OCI-LY7 (cell line): ENCODE measurements at regions not wholly inside any gene's neighbourhood (a gene's known extent, or its start where the extent isn't known, plus 50 kb on each side); places are given as distances from the start of the nearest gene placed in this dataset.

ENCODE experiments used
- BruUV-seq: library from RNA; stranded (reverse); fragments of 400-500 nt; replicated peaks from 2 replicates; lab custom pipeline; 2021; lab: Mats Ljungman, UMichigan
- CTCF ChIA-PET: fragments of 300-600 bp; sonication (Branson Sonifier 250); formaldehyde crosslinking; loops from one replicate; lab custom pipeline; 2022; ENCODE audit warnings: antibody characterized with exemption; ENCODE audit not compliant: unreplicated experiment; lab: Charles Lee
- POLR2A ChIA-PET: fragments of 300-600 bp; sonication (Branson Sonifier 250); formaldehyde crosslinking; loops from one replicate; lab custom pipeline; 2022; ENCODE audit warnings: antibody characterized with exemption; lab: Charles Lee
- DNase-seq: peaks from one replicate; pipeline ENCODE4 v3.0.0-alpha.2; 2015; ENCODE audit warnings: low spot score
- H2AFZ ChIP-seq: fragments of 200-600 bp; sonication (generic), shearing (Covaris generic); 2 replicates; pipeline ENCODE4 v1.6.1; 2014; ENCODE audit warnings: mild to moderate bottlenecking, antibody characterized with exemption, low read length, moderate library complexity
- H3K27ac ChIP-seq: fragments of 200-600 bp; sonication (generic); 2 replicates; pipeline ENCODE4 v1.5.1; 2014; ENCODE audit warnings: mixed run types, low read depth, mild to moderate bottlenecking, moderate library complexity, low read length, inconsistent platforms; ENCODE audit not compliant: poor library complexity, severe bottlenecking
- H3K36me3 ChIP-seq: fragments of 200-600 bp; sonication (generic); 2 replicates; pipeline ENCODE4 v1.6.1; 2014; ENCODE audit warnings: mild to moderate bottlenecking, antibody characterized with exemption, low read length, moderate library complexity, mixed read lengths; ENCODE audit not compliant: insufficient read depth
- H3K4me1 ChIP-seq: fragments of 200-600 bp; sonication (generic); 2 replicates; pipeline ENCODE4 v1.5.1; 2014; ENCODE audit warnings: mild to moderate bottlenecking, low read length; ENCODE audit not compliant: insufficient read depth, poor library complexity, severe bottlenecking
- H3K4me2 ChIP-seq: fragments of 200-600 bp; sonication (generic); 2 replicates; pipeline ENCODE4 v1.6.1; 2014; ENCODE audit warnings: mild to moderate bottlenecking, low read length
- H3K4me3 ChIP-seq: fragments of 200-600 bp; sonication (generic); 2 replicates; pipeline ENCODE4 v1.5.1; 2014; ENCODE audit warnings: mild to moderate bottlenecking, low read depth, low read length; ENCODE audit not compliant: poor library complexity, severe bottlenecking
- H3K79me2 ChIP-seq: fragments of 200-600 bp; sonication (generic); 2 replicates; pipeline ENCODE4 v1.6.1; 2016; ENCODE audit warnings: low read depth, mild to moderate bottlenecking, low read length, moderate library complexity, mixed read lengths; ENCODE audit not compliant: insufficient read depth
- H3K9me2 ChIP-seq: fragments of 200-600 bp; sonication (generic); 2 replicates; pipeline ENCODE4 v1.6.1; 2016; ENCODE audit warnings: mild to moderate bottlenecking, low read length, mixed read lengths; ENCODE audit not compliant: insufficient read depth
- H3K9me3 ChIP-seq: fragments of 200-600 bp; sonication (generic); 2 replicates; pipeline ENCODE4 v1.6.1; 2014; ENCODE audit warnings: mild to moderate bottlenecking, mixed run types, low read length, mixed read lengths
- H4K20me1 ChIP-seq: fragments of 200-600 bp; sonication (generic); 2 replicates; pipeline ENCODE4 v1.6.1; 2014; ENCODE audit warnings: mild to moderate bottlenecking, antibody characterized with exemption, low read length, moderate library complexity, mixed read lengths; ENCODE audit not compliant: insufficient read depth
- EZH2phosphoT487 ChIP-seq: fragments of 200-600 bp; sonication (generic); IDR thresholded peaks from 2 replicates; pipeline ENCODE4 v1.6.1; 2018; ENCODE audit warnings: low read depth, borderline replicate concordance, mild to moderate bottlenecking, mixed run types, antibody characterized with exemption, low read length, moderate library complexity, mixed read lengths
- intact Hi-C: fragments of 100-400 bp; cut with micrococcal nuclease; formaldehyde crosslinking; loops from one replicate; pipeline ENCODE4 v1.10.0; 2022; ENCODE audit not compliant: unreplicated experiment
- TF ChIP-seq, protein P1 (sequence below): fragments of 200-600 bp; sonication (generic); conservative IDR thresholded peaks from 2 replicates; pipeline ENCODE4 v1.5.1; 2014; ENCODE audit warnings: mild to moderate bottlenecking, antibody characterized with exemption, low read length, moderate library complexity, mixed read lengths

DNA sequence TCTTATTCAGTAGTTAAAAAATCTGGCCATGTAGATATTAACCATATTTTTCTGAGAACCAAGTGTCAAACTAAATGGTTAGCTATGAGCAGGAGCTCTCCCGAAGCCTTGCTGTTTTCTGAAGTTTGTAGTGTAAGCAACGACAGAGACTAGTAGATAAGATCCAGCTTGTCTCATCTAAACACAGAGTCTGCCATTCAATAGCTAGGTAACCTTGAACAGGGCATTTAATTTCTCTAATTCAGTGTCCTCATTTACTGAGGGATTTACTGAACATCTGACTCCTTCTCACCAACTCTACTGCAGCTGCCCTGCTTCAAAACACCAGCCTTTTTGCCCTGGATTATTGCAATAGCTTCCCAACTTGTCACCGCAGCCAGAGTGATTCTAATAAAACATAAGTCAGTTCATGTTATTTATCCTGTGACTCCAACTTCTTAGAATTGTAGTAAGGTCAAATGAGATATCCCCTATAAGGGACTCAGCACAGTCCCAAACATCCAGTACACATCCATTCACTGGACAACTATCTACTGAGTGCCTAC lies 337.0 kb downstream of the PLK2 start:
- CTCF ChIA-PET = no interaction called here

DNA sequence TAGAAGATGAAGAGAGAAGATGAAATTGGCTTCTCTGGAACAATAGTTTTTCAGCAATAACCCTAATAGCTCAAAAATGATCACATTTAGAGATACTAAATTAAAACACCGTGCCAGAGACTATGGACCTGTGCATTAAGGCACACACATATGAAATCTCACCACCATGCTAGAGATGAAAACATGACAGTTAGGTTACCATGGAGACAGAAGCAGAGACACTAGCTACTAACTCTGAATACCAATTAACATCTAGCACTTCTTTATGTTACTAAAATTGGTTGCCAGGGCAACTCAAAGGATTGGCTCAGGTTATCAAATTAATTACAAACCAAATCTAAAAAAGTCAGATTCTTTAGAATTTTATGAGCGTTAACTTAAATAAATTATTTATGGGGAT lies 337.7 kb downstream of the PLK2 start:
- Histone ChIP-seq H3K79me2 (no peaks in the 10 kb centered on the region), H3K4me3 (no peak overlapping the region), H3K36me3 (no peaks in the 10 kb centered on the region), H3K9me3 (no peaks in the 10 kb centered on the region), H3K9me2 (no peaks in the 10 kb centered on the region), H4K20me1 (no peaks in the 10 kb centered on the region), H3K4me1 (no peaks in the 10 kb centered on the region), H3K4me2 (no peak overlapping the region), H3K27ac (no peak overlapping the region), H2AFZ (no peak overlapping the region)
- DNase-seq = no peak
- TF ChIP-seq EZH2phosphoT487 = no peak
- TF ChIP-seq, protein P1, sequence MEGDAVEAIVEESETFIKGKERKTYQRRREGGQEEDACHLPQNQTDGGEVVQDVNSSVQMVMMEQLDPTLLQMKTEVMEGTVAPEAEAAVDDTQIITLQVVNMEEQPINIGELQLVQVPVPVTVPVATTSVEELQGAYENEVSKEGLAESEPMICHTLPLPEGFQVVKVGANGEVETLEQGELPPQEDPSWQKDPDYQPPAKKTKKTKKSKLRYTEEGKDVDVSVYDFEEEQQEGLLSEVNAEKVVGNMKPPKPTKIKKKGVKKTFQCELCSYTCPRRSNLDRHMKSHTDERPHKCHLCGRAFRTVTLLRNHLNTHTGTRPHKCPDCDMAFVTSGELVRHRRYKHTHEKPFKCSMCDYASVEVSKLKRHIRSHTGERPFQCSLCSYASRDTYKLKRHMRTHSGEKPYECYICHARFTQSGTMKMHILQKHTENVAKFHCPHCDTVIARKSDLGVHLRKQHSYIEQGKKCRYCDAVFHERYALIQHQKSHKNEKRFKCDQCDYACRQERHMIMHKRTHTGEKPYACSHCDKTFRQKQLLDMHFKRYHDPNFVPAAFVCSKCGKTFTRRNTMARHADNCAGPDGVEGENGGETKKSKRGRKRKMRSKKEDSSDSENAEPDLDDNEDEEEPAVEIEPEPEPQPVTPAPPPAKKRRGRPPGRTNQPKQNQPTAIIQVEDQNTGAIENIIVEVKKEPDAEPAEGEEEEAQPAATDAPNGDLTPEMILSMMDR = no peak
- POLR2A ChIA-PET = interaction anchor here (0.8 kb wide), 1 partner anchor 26 kb away, joined by 3 read pairs; no protein-coding TSS in a partner anchor
- intact Hi-C loops = no loop called here
- CTCF ChIA-PET = no interaction called here
- BruUV-seq = no TSS peak

More for the DNA sequence above, 337.0 kb downstream of the PLK2 start:
- no peak overlapping the region for H3K27ac ChIP-seq
- no peak overlapping the region for H3K4me3 ChIP-seq
- H4K20me1 ChIP-seq = no peaks in the 10 kb centered on the region
- H3K9me2 ChIP-seq = no peaks in the 10 kb centered on the region
- no peak for DNase-seq
- POLR2A ChIA-PET = interaction anchor here (0.8 kb wide), 1 partner anchor 27 kb away, joined by 3 read pairs; no protein-coding TSS in a partner anchor
- no peaks in the 10 kb centered on the region for H3K79me2 ChIP-seq
- no peaks in the 10 kb centered on the region for H3K36me3 ChIP-seq
- TF ChIP-seq, protein P1 = no peak
- no peak for TF ChIP-seq EZH2phosphoT487
- H3K4me1 ChIP-seq = no peaks in the 10 kb centered on the region
- no TSS peak for BruUV-seq
- no peak overlapping the region for H3K4me2 ChIP-seq
- no peaks in the 10 kb centered on the region for H3K9me3 ChIP-seq
- intact Hi-C loops = no loop called here
- no peak overlapping the region for H2AFZ ChIP-seq

- H3K9me3 ChIP-seq = no peaks in the 10 kb centered on the region
- H3K9me2 ChIP-seq = no peaks in the 10 kb centered on the region
- no TSS peak for BruUV-seq
- no peak for DNase-seq
- H4K20me1 ChIP-seq = no peaks in the 10 kb centered on the region
- no peaks in the 10 kb centered on the region for H3K4me1 ChIP-seq
- CTCF ChIA-PET = no interaction called here
- no peak overlapping the region for H3K4me3 ChIP-seq
- no peaks in the 10 kb centered on the region for H3K79me2 ChIP-seq
- no peak overlapping the region for H3K4me2 ChIP-seq
- H2AFZ ChIP-seq = no peak overlapping the region
- intact Hi-C loops = no loop called here
- POLR2A ChIA-PET = no interaction called here
- no peak overlapping the region for H3K27ac ChIP-seq
- H3K36me3 ChIP-seq = no peaks in the 10 kb centered on the region
- no peak for TF ChIP-seq EZH2phosphoT487
- TF ChIP-seq, protein P1 = no peak
These were observed 338.5 kb downstream of the PLK2 start for GRCh38 chr5:58121391-58121790.
